DND-41 (cell line): ENCODE measurements at regions not wholly inside any gene's neighbourhood (a gene's known extent, or its start where the extent isn't known, plus 50 kb on each side); places are given as distances from the start of the nearest gene placed in this dataset.

ENCODE experiments used
- EZH2 ChIP-seq: IDR thresholded peaks from 3 replicates; pipeline ENCODE4 v1.6.1; 2012; ENCODE audit warnings: borderline replicate concordance, low read depth, mild to moderate bottlenecking, moderate library complexity, low read length, inconsistent platforms; ENCODE audit not compliant: severe bottlenecking
- TF ChIP-seq, protein P1 (sequence below): IDR thresholded peaks from 2 replicates; pipeline ENCODE4 v1.5.1; 2012; ENCODE audit warnings: borderline replicate concordance, low read length, moderate library complexity, mild to moderate bottlenecking; ENCODE audit not compliant: poor library complexity, severe bottlenecking; ENCODE audit errors: extremely low read depth

DNA sequence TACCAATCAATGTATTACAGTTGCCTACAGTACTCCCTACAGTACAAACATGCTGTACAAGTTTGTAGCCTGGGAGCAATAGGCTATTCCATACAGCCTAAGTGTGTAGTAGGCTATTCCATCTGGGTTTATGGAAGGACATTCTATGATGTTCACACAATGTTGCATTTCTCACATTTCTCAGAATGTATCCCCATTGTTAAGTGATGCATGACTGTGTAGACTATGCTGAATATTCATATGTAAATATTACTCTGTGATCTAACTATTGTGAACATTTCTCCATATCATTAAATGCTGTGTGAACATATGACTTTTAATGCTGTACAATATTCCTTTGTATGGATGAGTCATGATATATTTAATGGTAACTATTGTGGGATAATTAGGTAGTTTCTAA lies 139.2 kb upstream of the ADAMTS9 start:
- TF ChIP-seq, protein P1, sequence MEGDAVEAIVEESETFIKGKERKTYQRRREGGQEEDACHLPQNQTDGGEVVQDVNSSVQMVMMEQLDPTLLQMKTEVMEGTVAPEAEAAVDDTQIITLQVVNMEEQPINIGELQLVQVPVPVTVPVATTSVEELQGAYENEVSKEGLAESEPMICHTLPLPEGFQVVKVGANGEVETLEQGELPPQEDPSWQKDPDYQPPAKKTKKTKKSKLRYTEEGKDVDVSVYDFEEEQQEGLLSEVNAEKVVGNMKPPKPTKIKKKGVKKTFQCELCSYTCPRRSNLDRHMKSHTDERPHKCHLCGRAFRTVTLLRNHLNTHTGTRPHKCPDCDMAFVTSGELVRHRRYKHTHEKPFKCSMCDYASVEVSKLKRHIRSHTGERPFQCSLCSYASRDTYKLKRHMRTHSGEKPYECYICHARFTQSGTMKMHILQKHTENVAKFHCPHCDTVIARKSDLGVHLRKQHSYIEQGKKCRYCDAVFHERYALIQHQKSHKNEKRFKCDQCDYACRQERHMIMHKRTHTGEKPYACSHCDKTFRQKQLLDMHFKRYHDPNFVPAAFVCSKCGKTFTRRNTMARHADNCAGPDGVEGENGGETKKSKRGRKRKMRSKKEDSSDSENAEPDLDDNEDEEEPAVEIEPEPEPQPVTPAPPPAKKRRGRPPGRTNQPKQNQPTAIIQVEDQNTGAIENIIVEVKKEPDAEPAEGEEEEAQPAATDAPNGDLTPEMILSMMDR = no peak
- no peak for TF ChIP-seq EZH2
